Panc1 (cell line): ENCODE measurements at regions not wholly inside any gene's neighbourhood (a gene's known extent, or its start where the extent isn't known, plus 50 kb on each side); places are given as distances from the start of the nearest gene placed in this dataset.

ENCODE experiments used
- ATAC-seq: fragments of 200-7000 bp; cut with Tn5 transposase; 2 replicates; pipeline ENCODE4 v1.9.1; 2020; ENCODE audit warnings: mild to moderate bottlenecking, moderate library complexity
- BruUV-seq: library from RNA; stranded (reverse); fragments of 400-500 nt; replicated peaks from 2 replicates; lab custom pipeline; 2021; lab: Mats Ljungman, UMichigan
- CTCF ChIA-PET: fragments of 300-600 bp; sonication (Branson Sonifier 250); formaldehyde crosslinking; loops from one replicate; lab custom pipeline; 2022; ENCODE audit warnings: antibody characterized with exemption; lab: Charles Lee
- POLR2A ChIA-PET: fragments of 300-600 bp; sonication (Branson Sonifier 250); formaldehyde crosslinking; loops from one replicate; lab custom pipeline; 2022; ENCODE audit warnings: antibody characterized with exemption; lab: Charles Lee
- DNase-seq: peaks from one replicate; pipeline ENCODE4 v3.0.0-alpha.2; 2010; ENCODE audit warnings: low read depth, low spot score
- H3K27ac ChIP-seq: 2 replicates; pipeline ENCODE4 v1.5.1; 2011; ENCODE audit warnings: mild to moderate bottlenecking, low read length, inconsistent platforms
- H3K27me3 ChIP-seq: fragments of 200-500 bp; sonication (Bioruptor generic); 2 replicates; pipeline ENCODE4 v1.6.0; 2014; ENCODE audit warnings: low read length, inconsistent platforms; ENCODE audit not compliant: control insufficient read depth, insufficient read depth
- H3K36me3 ChIP-seq: fragments of 200-500 bp; sonication (Bioruptor generic); 2 replicates; pipeline ENCODE4 v1.5.1; 2014; ENCODE audit warnings: inconsistent platforms, mild to moderate bottlenecking, low read length, moderate library complexity; ENCODE audit not compliant: control insufficient read depth, insufficient read depth
- H3K4me1 ChIP-seq: 2 replicates; pipeline ENCODE4 v1.5.1; 2011; ENCODE audit warnings: inconsistent platforms, mild to moderate bottlenecking, low read length, moderate library complexity; ENCODE audit not compliant: control insufficient read depth, insufficient read depth
- H3K4me3 ChIP-seq, 2 experiments: 2 replicates each; pipeline ENCODE4 v1.5.1; 2011 to 2012; ENCODE audit warnings: low read depth in 2 of 2, low read length in 2 of 2, mild to moderate bottlenecking in 2 of 2, inconsistent platforms in 1 of 2, moderate library complexity in 1 of 2
- H3K9me3 ChIP-seq: fragments of 200-500 bp; sonication (Bioruptor generic); 2 replicates; pipeline ENCODE4 v1.5.1; 2014; ENCODE audit warnings: low read depth, mild to moderate bottlenecking, inconsistent platforms, low read length, moderate library complexity; ENCODE audit not compliant: control insufficient read depth, insufficient read depth
- POLR2AphosphoS5 ChIP-seq: IDR thresholded peaks from 2 replicates; pipeline ENCODE4 v1.6.1; 2012; ENCODE audit warnings: mild to moderate bottlenecking, low read depth, low read length, moderate library complexity
- SIN3A ChIP-seq: IDR thresholded peaks from 2 replicates; pipeline ENCODE4 v1.6.1; 2012; ENCODE audit warnings: low read depth, mild to moderate bottlenecking, low read length, moderate library complexity, borderline replicate concordance; ENCODE audit not compliant: insufficient read depth
- TCF7L2 ChIP-seq: IDR thresholded peaks from 2 replicates; pipeline ENCODE4 v1.6.1; 2011; ENCODE audit warnings: mild to moderate bottlenecking, low read depth, low read length, inconsistent platforms
- in situ Hi-C: cut with HindIII; loops from 2 replicates; pipeline ENCODE4 v1.10.0; 2016; ENCODE audit warnings: low sequenced_read_pairs, low pct_unique_long_range_greater_than_20kb
- intact Hi-C: fragments of 100-400 bp; cut with micrococcal nuclease; formaldehyde crosslinking; loops from one replicate; pipeline ENCODE4 v1.10.0; 2022; ENCODE audit not compliant: unreplicated experiment
- TF ChIP-seq, protein P1 (sequence below): fragments of 450-650 bp; IDR thresholded peaks from 2 replicates; pipeline ENCODE4 v1.5.1; 2017; ENCODE audit warnings: mild to moderate bottlenecking
- TF ChIP-seq, protein P2 (sequence below), 2 experiments: IDR thresholded peaks; 2 replicates each; pipeline ENCODE4 v1.6.1; 2011 to 2012; ENCODE audit warnings: low read depth in 2 of 2, control low read depth in 1 of 2, low read length in 1 of 2, mild to moderate bottlenecking in 1 of 2, moderate library complexity in 1 of 2; ENCODE audit not compliant: insufficient read depth in 1 of 2

DNA sequence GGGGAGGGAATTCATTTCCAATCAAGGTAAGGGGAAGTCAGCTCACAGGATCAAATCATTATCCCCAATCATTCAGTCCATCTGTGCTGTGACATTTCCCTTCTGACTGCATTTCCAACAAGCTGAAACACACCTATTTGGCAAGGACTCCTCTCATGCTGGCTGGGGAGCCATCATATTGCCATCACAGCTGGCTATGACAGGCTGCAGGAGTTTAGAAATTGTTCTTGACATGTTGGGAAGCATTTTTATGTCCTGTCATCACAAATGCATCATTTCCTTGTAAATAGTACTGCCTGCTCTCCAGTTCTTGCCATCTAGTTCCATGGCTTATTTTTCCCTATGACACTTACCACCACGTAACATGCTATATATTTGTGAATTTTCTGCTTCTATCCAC, 113.9 kb upstream of the TMEM170B start:
- ChIA-PET CTCF (no interaction called here), POLR2A (no interaction called here)
- no peaks in the 10 kb centered on the region for H3K4me1 ChIP-seq
- TF ChIP-seq, protein P1, sequence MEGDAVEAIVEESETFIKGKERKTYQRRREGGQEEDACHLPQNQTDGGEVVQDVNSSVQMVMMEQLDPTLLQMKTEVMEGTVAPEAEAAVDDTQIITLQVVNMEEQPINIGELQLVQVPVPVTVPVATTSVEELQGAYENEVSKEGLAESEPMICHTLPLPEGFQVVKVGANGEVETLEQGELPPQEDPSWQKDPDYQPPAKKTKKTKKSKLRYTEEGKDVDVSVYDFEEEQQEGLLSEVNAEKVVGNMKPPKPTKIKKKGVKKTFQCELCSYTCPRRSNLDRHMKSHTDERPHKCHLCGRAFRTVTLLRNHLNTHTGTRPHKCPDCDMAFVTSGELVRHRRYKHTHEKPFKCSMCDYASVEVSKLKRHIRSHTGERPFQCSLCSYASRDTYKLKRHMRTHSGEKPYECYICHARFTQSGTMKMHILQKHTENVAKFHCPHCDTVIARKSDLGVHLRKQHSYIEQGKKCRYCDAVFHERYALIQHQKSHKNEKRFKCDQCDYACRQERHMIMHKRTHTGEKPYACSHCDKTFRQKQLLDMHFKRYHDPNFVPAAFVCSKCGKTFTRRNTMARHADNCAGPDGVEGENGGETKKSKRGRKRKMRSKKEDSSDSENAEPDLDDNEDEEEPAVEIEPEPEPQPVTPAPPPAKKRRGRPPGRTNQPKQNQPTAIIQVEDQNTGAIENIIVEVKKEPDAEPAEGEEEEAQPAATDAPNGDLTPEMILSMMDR, result no peak
- TF ChIP-seq SIN3A (no peak), POLR2AphosphoS5 (no peak)
- TF ChIP-seq, protein P2, sequence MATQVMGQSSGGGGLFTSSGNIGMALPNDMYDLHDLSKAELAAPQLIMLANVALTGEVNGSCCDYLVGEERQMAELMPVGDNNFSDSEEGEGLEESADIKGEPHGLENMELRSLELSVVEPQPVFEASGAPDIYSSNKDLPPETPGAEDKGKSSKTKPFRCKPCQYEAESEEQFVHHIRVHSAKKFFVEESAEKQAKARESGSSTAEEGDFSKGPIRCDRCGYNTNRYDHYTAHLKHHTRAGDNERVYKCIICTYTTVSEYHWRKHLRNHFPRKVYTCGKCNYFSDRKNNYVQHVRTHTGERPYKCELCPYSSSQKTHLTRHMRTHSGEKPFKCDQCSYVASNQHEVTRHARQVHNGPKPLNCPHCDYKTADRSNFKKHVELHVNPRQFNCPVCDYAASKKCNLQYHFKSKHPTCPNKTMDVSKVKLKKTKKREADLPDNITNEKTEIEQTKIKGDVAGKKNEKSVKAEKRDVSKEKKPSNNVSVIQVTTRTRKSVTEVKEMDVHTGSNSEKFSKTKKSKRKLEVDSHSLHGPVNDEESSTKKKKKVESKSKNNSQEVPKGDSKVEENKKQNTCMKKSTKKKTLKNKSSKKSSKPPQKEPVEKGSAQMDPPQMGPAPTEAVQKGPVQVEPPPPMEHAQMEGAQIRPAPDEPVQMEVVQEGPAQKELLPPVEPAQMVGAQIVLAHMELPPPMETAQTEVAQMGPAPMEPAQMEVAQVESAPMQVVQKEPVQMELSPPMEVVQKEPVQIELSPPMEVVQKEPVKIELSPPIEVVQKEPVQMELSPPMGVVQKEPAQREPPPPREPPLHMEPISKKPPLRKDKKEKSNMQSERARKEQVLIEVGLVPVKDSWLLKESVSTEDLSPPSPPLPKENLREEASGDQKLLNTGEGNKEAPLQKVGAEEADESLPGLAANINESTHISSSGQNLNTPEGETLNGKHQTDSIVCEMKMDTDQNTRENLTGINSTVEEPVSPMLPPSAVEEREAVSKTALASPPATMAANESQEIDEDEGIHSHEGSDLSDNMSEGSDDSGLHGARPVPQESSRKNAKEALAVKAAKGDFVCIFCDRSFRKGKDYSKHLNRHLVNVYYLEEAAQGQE (IDR thresholded peaks at IDR 0.05; ENCODE audit: insufficient read depth in 1 of 2, low read depth in 2 of 2, low read length in 1 of 2), result no peak
- no TSS peak for BruUV-seq
- ATAC-seq, result no peak
- intact Hi-C loops (no loop called here), in situ Hi-C loops (no loop called here)
- H3K9me3 ChIP-seq, result no peaks in the 10 kb centered on the region
- DNase-seq, result no peak
- H3K36me3 ChIP-seq, result no peaks in the 10 kb centered on the region
- no peak overlapping the region for H3K4me3 ChIP-seq
- H3K27ac ChIP-seq, result no peak overlapping the region
- H3K27me3 ChIP-seq, result no peaks in the 10 kb centered on the region

DNA sequence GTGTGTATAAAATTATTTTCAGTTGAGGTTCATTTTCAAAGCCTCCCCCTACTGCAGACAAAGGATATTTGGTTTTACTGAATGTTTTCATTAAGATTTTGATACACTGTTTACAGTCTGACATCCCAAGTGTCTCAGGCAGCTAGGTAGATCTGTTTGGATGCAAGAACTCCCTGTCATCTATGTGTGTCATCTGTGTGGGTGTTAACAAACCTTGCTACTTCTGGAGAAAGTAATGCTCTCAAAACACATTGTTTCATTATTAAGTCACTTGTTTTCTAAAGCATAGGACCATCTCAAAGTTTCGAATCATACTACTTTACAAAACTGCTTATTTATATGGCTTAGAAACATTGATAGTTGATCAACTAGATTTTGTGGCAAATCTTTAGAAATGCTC, 114.5 kb upstream of the TMEM170B start:
- ATAC-seq (no peak), DNase-seq (no peak)
- Histone ChIP-seq H3K27ac (no peak overlapping the region), H3K4me3 (no peak overlapping the region), H3K4me1 (no peaks in the 10 kb centered on the region), H3K36me3 (no peaks in the 10 kb centered on the region), H3K27me3 (no peaks in the 10 kb centered on the region), H3K9me3 (no peaks in the 10 kb centered on the region)
- TF ChIP-seq, protein P1, result no peak
- TF ChIP-seq SIN3A (no peak), TCF7L2 (no peak)
- POLR2A ChIA-PET, result no interaction called here
- BruUV-seq, result no TSS peak
- intact Hi-C loops (no loop called here), in situ Hi-C loops (no loop called here)
- CTCF ChIA-PET, result no interaction called here
